ENCODE measurements at regions not wholly inside any gene's neighbourhood (a gene's known extent, or its start where the extent isn't known, plus 50 kb on each side); places are given as distances from the start of the nearest gene placed in this dataset.

DNA sequence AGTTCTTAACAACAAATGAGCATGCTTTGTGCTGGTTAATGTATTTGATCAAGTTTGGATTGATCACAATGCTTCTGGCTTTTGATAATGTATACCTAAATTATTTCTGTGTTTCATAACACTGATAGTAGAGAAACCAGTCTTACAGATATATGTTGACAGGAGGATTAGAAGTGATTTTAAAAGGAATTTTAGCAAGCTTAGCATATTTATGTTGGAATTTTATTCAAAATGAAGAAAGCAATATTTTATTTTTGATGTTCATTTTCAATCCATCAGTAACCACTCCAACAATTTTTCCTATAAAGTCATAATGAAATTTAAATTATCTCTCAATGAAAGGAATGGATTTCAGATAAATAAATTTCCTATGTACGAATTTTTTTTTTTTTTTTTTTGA is 291.8 kb downstream of the HHIPL2 start:
- Histone ChIP-seq H3K27me3 (ENCODE audit: insufficient read depth, low read length) (no peaks in the 10 kb centered on the region), H3K4me1 (ENCODE audit: insufficient read depth, low read length) (peaks cover 6% of the 10 kb centered on the region; the same call in 1 of the 2 replicates), H3K4me3 (ENCODE audit: low read length) (no peak overlapping the region), H3K27ac (ENCODE audit: low read depth, low read length) (no peak overlapping the region), H3K9ac (ENCODE audit: low read depth, low read length) (no peak overlapping the region), H3K36me3 (ENCODE audit: insufficient read depth, low read length) (no peaks in the 10 kb centered on the region), H3K9me3 (ENCODE audit: insufficient read depth, low read depth, low read length) (no peaks in the 10 kb centered on the region)
- 86% methylated on average over 1 of the region's 1 CpG for WGBS

DNA sequence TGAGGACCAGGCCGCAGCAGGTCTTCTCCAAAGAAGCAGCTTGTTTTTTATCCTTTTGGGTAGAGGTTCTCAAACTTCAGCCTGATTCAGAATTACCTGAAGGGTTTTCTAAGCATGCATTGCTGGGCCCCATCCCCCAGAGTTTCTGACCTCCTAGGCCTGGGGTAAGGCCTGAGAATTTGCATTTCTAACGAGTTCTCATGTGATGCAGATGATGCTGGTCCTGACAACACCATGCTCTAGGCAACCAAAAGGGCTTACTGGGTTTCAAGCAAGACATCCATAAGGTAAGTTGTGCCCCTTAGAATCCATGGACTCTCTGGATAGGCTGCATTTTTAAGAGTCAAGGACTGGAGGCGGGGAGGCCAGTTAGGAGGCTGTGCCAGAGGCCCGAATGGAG is 295.1 kb downstream of the HHIPL2 start:
- no peaks in the 10 kb centered on the region for H3K27me3 ChIP-seq (ENCODE audit: insufficient read depth, low read length)
- 84% methylated on average over 4 of the region's 4 CpGs for WGBS
- no peaks in the 10 kb centered on the region for H3K36me3 ChIP-seq (ENCODE audit: insufficient read depth, low read length)
- H3K4me3 ChIP-seq (ENCODE audit: low read length): no peak overlapping the region
- H3K27ac ChIP-seq (ENCODE audit: low read depth, low read length): no peak overlapping the region
- H3K4me1 ChIP-seq (ENCODE audit: insufficient read depth, low read length): peaks cover 7% of the 10 kb centered on the region
- H3K9ac ChIP-seq (ENCODE audit: low read depth, low read length): no peak overlapping the region
- H3K9me3 ChIP-seq (ENCODE audit: insufficient read depth, low read depth, low read length): no peaks in the 10 kb centered on the region

DNA sequence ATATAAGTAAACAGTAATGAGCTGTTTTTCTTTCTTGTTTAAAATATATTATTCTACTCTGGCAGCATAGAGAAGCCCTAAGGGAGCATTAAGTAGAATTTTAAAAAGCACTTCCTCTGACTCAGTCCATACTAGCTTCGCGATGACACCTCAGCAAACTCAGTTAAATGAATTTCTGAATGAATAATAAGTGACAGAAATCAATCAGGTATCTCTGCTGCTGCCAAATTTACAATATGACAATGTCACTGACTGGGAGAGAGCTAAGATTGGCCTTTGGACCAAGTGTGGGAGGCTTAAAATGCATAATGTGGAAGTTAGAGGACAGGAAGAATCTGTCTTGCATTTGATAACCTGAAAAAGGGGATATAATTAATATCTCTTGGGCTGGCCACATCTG is 296.1 kb downstream of the HHIPL2 start:
- no peak overlapping the region for H3K9ac ChIP-seq (ENCODE audit: low read depth, low read length)
- 100% methylated on average over 2 of the region's 2 CpGs for WGBS
- no peaks in the 10 kb centered on the region for H3K9me3 ChIP-seq (ENCODE audit: insufficient read depth, low read depth, low read length)
- H3K4me3 ChIP-seq (ENCODE audit: low read length): no peak overlapping the region
- H3K36me3 ChIP-seq (ENCODE audit: insufficient read depth, low read length): no peaks in the 10 kb centered on the region
- H3K27ac ChIP-seq (ENCODE audit: low read depth, low read length): no peak overlapping the region
- peaks cover 17% of the 10 kb centered on the region for H3K4me1 ChIP-seq (ENCODE audit: insufficient read depth, low read length)
- H3K27me3 ChIP-seq (ENCODE audit: insufficient read depth, low read length): no peaks in the 10 kb centered on the region

GRCh38 chr1:222250376-222250775 is 297.5 kb downstream of the HHIPL2 start:
- Histone ChIP-seq H3K4me1 (ENCODE audit: insufficient read depth, low read length) (peaks cover 26% of the 10 kb centered on the region), H3K4me3 (ENCODE audit: low read length) (no peak overlapping the region), H3K27me3 (ENCODE audit: insufficient read depth, low read length) (no peaks in the 10 kb centered on the region), H3K27ac (ENCODE audit: low read depth, low read length) (no peak overlapping the region), H3K9ac (ENCODE audit: low read depth, low read length) (no peak overlapping the region), H3K9me3 (ENCODE audit: insufficient read depth, low read depth, low read length) (no peaks in the 10 kb centered on the region), H3K36me3 (ENCODE audit: insufficient read depth, low read length) (no peaks in the 10 kb centered on the region)

- peaks cover 35% of the 10 kb centered on the region for H3K4me1 ChIP-seq (ENCODE audit: insufficient read depth, low read length)
- WGBS: 71% methylated on average over 3 of the region's 3 CpGs
- no peaks in the 10 kb centered on the region for H3K36me3 ChIP-seq (ENCODE audit: insufficient read depth, low read length)
- no peak overlapping the region for H3K9ac ChIP-seq (ENCODE audit: low read depth, low read length)
- H3K9me3 ChIP-seq (ENCODE audit: insufficient read depth, low read depth, low read length): no peaks in the 10 kb centered on the region
- H3K4me3 ChIP-seq (ENCODE audit: low read length): no peak overlapping the region
- H3K27ac ChIP-seq (ENCODE audit: low read depth, low read length): no peak overlapping the region
- no peaks in the 10 kb centered on the region for H3K27me3 ChIP-seq (ENCODE audit: insufficient read depth, low read length)
Observed at GRCh38 chr1:222247811-222248310, 300.0 kb downstream of the HHIPL2 start.

GRCh38 chr1:222247081-222247480 is 300.8 kb downstream of the HHIPL2 start:
- Histone ChIP-seq H3K4me3 (ENCODE audit: low read length) (no peak overlapping the region), H3K9me3 (ENCODE audit: insufficient read depth, low read depth, low read length) (no peaks in the 10 kb centered on the region), H3K9ac (ENCODE audit: low read depth, low read length) (no peak overlapping the region), H3K36me3 (ENCODE audit: insufficient read depth, low read length) (no peaks in the 10 kb centered on the region), H3K27ac (ENCODE audit: low read depth, low read length) (no peak overlapping the region), H3K27me3 (ENCODE audit: insufficient read depth, low read length) (no peaks in the 10 kb centered on the region), H3K4me1 (ENCODE audit: insufficient read depth, low read length) (peaks cover 35% of the 10 kb centered on the region)
- WGBS: 25% methylated on average over 1 of the region's 1 CpG

- WGBS: 72% methylated on average over 2 of the region's 2 CpGs
- Histone ChIP-seq H3K27ac (ENCODE audit: low read depth, low read length) (no peak overlapping the region), H3K27me3 (ENCODE audit: insufficient read depth, low read length) (no peaks in the 10 kb centered on the region), H3K4me3 (ENCODE audit: low read length) (no peak overlapping the region), H3K36me3 (ENCODE audit: insufficient read depth, low read length) (no peaks in the 10 kb centered on the region), H3K9ac (ENCODE audit: low read depth, low read length) (no peak overlapping the region), H3K9me3 (ENCODE audit: insufficient read depth, low read depth, low read length) (no peaks in the 10 kb centered on the region), H3K4me1 (ENCODE audit: insufficient read depth, low read length) (peaks cover 51% of the 10 kb centered on the region)
Observed at GRCh38 chr1:222243902-222244301, 304.0 kb downstream of the HHIPL2 start.

- WGBS: 6% methylated on average over 1 of the region's 1 CpG
- Histone ChIP-seq H3K9ac (ENCODE audit: low read depth, low read length) (no peak overlapping the region), H3K4me3 (ENCODE audit: low read length) (no peak overlapping the region), H3K27me3 (ENCODE audit: insufficient read depth, low read length) (no peaks in the 10 kb centered on the region), H3K9me3 (ENCODE audit: insufficient read depth, low read depth, low read length) (no peaks in the 10 kb centered on the region), H3K4me1 (ENCODE audit: insufficient read depth, low read length) (peaks cover 47% of the 10 kb centered on the region), H3K36me3 (ENCODE audit: insufficient read depth, low read length) (no peaks in the 10 kb centered on the region), H3K27ac (ENCODE audit: low read depth, low read length) (peak overlapping the region; percentile 30; the same call in 1 of the 2 replicates)
Observed at GRCh38 chr1:222242492-222242891, 305.4 kb downstream of the HHIPL2 start.

DNA sequence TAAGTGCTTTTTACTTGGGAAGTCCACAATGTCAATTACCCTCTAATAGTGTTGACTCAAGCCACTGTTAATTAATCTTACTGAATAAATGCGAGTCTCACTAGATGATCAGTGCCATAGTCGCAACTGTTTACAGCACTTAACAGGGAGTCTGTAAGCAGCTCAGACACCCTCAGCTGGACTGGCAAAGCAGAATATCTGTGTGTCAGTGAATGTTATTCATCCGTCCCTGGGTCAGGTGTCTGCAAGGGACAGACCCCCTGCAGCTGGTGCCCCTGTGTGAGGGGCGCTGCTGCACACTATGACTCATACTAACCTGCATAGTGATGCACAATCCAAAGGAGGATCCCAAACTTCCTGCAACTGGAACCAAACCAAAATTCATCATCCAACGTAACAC is 306.5 kb downstream of the HHIPL2 start:
- peaks cover 38% of the 10 kb centered on the region for H3K4me1 ChIP-seq (ENCODE audit: insufficient read depth, low read length)
- H3K9ac ChIP-seq (ENCODE audit: low read depth, low read length): no peak overlapping the region; the same call in 1 of the 2 replicates
- no peaks in the 10 kb centered on the region for H3K27me3 ChIP-seq (ENCODE audit: insufficient read depth, low read length)
- no peaks in the 10 kb centered on the region for H3K9me3 ChIP-seq (ENCODE audit: insufficient read depth, low read depth, low read length)
- 87% methylated on average over 5 of the region's 5 CpGs for WGBS
- no peak overlapping the region for H3K4me3 ChIP-seq (ENCODE audit: low read length)
- no peaks in the 10 kb centered on the region for H3K36me3 ChIP-seq (ENCODE audit: insufficient read depth, low read length)
- H3K27ac ChIP-seq (ENCODE audit: low read depth, low read length): no peak overlapping the region

- H3K27me3 ChIP-seq (ENCODE audit: insufficient read depth, low read length): no peaks in the 10 kb centered on the region
- H3K27ac ChIP-seq (ENCODE audit: low read depth, low read length): no peak overlapping the region
- H3K9me3 ChIP-seq (ENCODE audit: insufficient read depth, low read depth, low read length): no peaks in the 10 kb centered on the region
- no peaks in the 10 kb centered on the region for H3K36me3 ChIP-seq (ENCODE audit: insufficient read depth, low read length)
- 90% methylated on average over 7 of the region's 7 CpGs for WGBS
- no peak overlapping the region for H3K4me3 ChIP-seq (ENCODE audit: low read length)
- H3K4me1 ChIP-seq (ENCODE audit: insufficient read depth, low read length): peaks cover 34% of the 10 kb centered on the region
- no peak overlapping the region for H3K9ac ChIP-seq (ENCODE audit: low read depth, low read length)
Observed at GRCh38 chr1:222240536-222241181, 307.2 kb downstream of the HHIPL2 start.

- no peak overlapping the region for H3K27ac ChIP-seq (ENCODE audit: low read depth, low read length)
- no peaks in the 10 kb centered on the region for H3K9me3 ChIP-seq (ENCODE audit: insufficient read depth, low read depth, low read length)
- 86% methylated on average over 1 of the region's 1 CpG for WGBS
- H3K4me3 ChIP-seq (ENCODE audit: low read length): no peak overlapping the region
- no peaks in the 10 kb centered on the region for H3K27me3 ChIP-seq (ENCODE audit: insufficient read depth, low read length)
- H3K4me1 ChIP-seq (ENCODE audit: insufficient read depth, low read length): peaks cover 29% of the 10 kb centered on the region
- no peak overlapping the region for H3K9ac ChIP-seq (ENCODE audit: low read depth, low read length)
- H3K36me3 ChIP-seq (ENCODE audit: insufficient read depth, low read length): no peaks in the 10 kb centered on the region
Observed at GRCh38 chr1:222239130-222239529, 308.8 kb downstream of the HHIPL2 start.

GRCh38 chr1:222234351-222234750 is 313.6 kb downstream of the HHIPL2 start:
- Histone ChIP-seq H3K9ac (ENCODE audit: low read depth, low read length) (no peak overlapping the region), H3K27me3 (ENCODE audit: insufficient read depth, low read length) (no peaks in the 10 kb centered on the region), H3K4me1 (ENCODE audit: insufficient read depth, low read length) (no peaks in the 10 kb centered on the region), H3K36me3 (ENCODE audit: insufficient read depth, low read length) (no peaks in the 10 kb centered on the region), H3K4me3 (ENCODE audit: low read length) (no peak overlapping the region), H3K27ac (ENCODE audit: low read depth, low read length) (no peak overlapping the region), H3K9me3 (ENCODE audit: insufficient read depth, low read depth, low read length) (no peaks in the 10 kb centered on the region)
- 93% methylated on average over 2 of the region's 2 CpGs for WGBS
